ENCODE measurements at regions not wholly inside any gene's neighbourhood (a gene's known extent, or its start where the extent isn't known, plus 50 kb on each side); places are given as distances from the start of the nearest gene placed in this dataset.

- Histone ChIP-seq H2BK15ac (ENCODE audit: low read length) (no peak overlapping the region), H4K20me1 (replicated peaks in 1 of 2; ENCODE audit: control insufficient read depth in 1 of 2, insufficient read depth in 2 of 2, low read length in 2 of 2) (no peaks in the 10 kb centered on the region), H3K36me3 (ENCODE audit: control insufficient read depth in 2 of 4, insufficient read depth in 4 of 4, low read length in 3 of 4) (no peaks in the 10 kb centered on the region), H3K9me3 (ENCODE audit: insufficient read depth in 2 of 2, low read depth in 1 of 2, low read length in 1 of 2) (no peaks in the 10 kb centered on the region), H2BK120ac (replicated peaks; ENCODE audit: low read depth, low read length) (no peak overlapping the region), H4K5ac (ENCODE audit: insufficient read length, low read depth, low read length) (no peak overlapping the region), H3K23me2 (ENCODE audit: low read depth, low read length) (no peaks in the 10 kb centered on the region), H3K4me1 (replicated peaks in 1 of 4; ENCODE audit: control insufficient read depth in 3 of 4, insufficient read depth in 4 of 4, low read length in 3 of 4) (no peaks in the 10 kb centered on the region), H3K56ac (replicated peaks; ENCODE audit: insufficient read length, low read depth, low read length) (no peak overlapping the region), H4K8ac (ENCODE audit: extremely low read depth, insufficient read depth, low read length) (no peak overlapping the region), H3K4me2 (ENCODE audit: insufficient read depth in 1 of 2, low read depth in 2 of 2, low read length in 2 of 2) (no peak overlapping the region), H2BK20ac (ENCODE audit: low read length) (no peak overlapping the region), H3K23ac (ENCODE audit: insufficient read length) (no peak overlapping the region), H2AFZ (ENCODE audit: low read length) (no peak overlapping the region), H3K4ac (replicated peaks; ENCODE audit: insufficient read length, low read depth, low read length) (no peak overlapping the region), H2AK5ac (ENCODE audit: low read depth, low read length) (no peak overlapping the region), H3K27me3 (replicated peaks in 1 of 4; ENCODE audit: control insufficient read depth in 3 of 4, extremely low read depth in 1 of 4, insufficient read depth in 3 of 4, low read length in 3 of 4) (no peaks in the 10 kb centered on the region), H3K14ac (ENCODE audit: insufficient read length) (no peak overlapping the region), H3K9ac (replicated peaks in 1 of 4; ENCODE audit: extremely low read depth in 1 of 4, low read depth in 3 of 4, low read length in 3 of 4) (no peak overlapping the region), H3K18ac (ENCODE audit: extremely low read depth, low read length) (no peak overlapping the region), H2BK12ac (ENCODE audit: low read depth, low read length) (no peak overlapping the region), H3K79me1 (ENCODE audit: low read depth, low read length) (no peaks in the 10 kb centered on the region), H3K79me2 (ENCODE audit: control insufficient read depth in 1 of 2, insufficient read depth in 2 of 2, low read length in 2 of 2) (no peaks in the 10 kb centered on the region), H3K4me3 (ENCODE audit: extremely low read depth in 1 of 4, insufficient read depth in 2 of 4, low read depth in 3 of 4, low read length in 4 of 4) (no peak overlapping the region), H2BK5ac (ENCODE audit: low read depth, low read length) (no peak overlapping the region), H3K27ac (ENCODE audit: low read depth, low read length) (no peak overlapping the region), H4K91ac (replicated peaks; ENCODE audit: insufficient read length, low read length) (no peak overlapping the region)
- no peak for DNase-seq (ENCODE audit: low read depth in 1 of 2, low spot score in 2 of 2)
- FAIRE-seq = no peak
- WGBS, 2 experiments (ENCODE audit: extremely low coverage in 1 of 2, insufficient coverage in 1 of 2, insufficient read length in 1 of 2, insufficient replicate concordance in 2 of 2, low coverage in 1 of 2, low lambda C conversion rate in 2 of 2, missing lambda C conversion rate in 1 of 2) = 100% methylated on average over 1 of the region's 1 CpG; no CpG with 5 or more reads in 1 of the 2 experiments
- POLR2A ChIA-PET (ENCODE audit: partially characterized antibody) = no interaction called here
- TF ChIP-seq NANOG (IDR thresholded peaks at IDR 0.05; ENCODE audit: insufficient read depth, low read depth, low read length, poor library complexity, severe bottlenecking) (no peak), MAFK (IDR thresholded peaks at IDR 0.05; ENCODE audit: low read depth, low read length) (no peak), CEBPB (IDR thresholded peaks at IDR 0.05; ENCODE audit: low read depth, low read length) (no peak), SIRT6 (IDR thresholded peaks at IDR 0.05; ENCODE audit: low read length) (no peak), SP1 (IDR thresholded peaks at IDR 0.05; ENCODE audit: low read depth, low read length) (no peak), RXRA (IDR thresholded peaks at IDR 0.05; ENCODE audit: insufficient read depth, low read depth, low read length) (no peak), TAF1 (IDR thresholded peaks at IDR 0.05; ENCODE audit: low read depth, low read length) (no peak), CHD2 (IDR thresholded peaks at IDR 0.05; ENCODE audit: low read length) (no peak), SP2 (IDR thresholded peaks at IDR 0.05; ENCODE audit: low read length) (no peak), GABPA (IDR thresholded peaks at IDR 0.05; ENCODE audit: borderline replicate concordance, insufficient read depth, low read length) (no peak), HDAC2 (IDR thresholded peaks at IDR 0.05; ENCODE audit: borderline replicate concordance in 1 of 2, low read depth in 2 of 2, low read length in 2 of 2) (no peak), EP300 (IDR thresholded peaks at IDR 0.05; ENCODE audit: borderline replicate concordance in 1 of 2, low read depth in 2 of 2, low read length in 2 of 2) (no peak), ASH2L (IDR thresholded peaks at IDR 0.05; ENCODE audit: low read length) (no peak), CTBP2 (IDR thresholded peaks at IDR 0.05; ENCODE audit: borderline replicate concordance, insufficient read depth, insufficient read length, low read length) (no peak), SP4 (IDR thresholded peaks at IDR 0.05; ENCODE audit: low read length) (no peak)
- CTCF ChIA-PET (ENCODE audit: partially characterized antibody) = no interaction called here
These were observed 76.5 kb upstream of the RGS17 start for GRCh38 chr6:153207617-153208016.
